ENCODE measurements at regions not wholly inside any gene's neighbourhood (a gene's known extent, or its start where the extent isn't known, plus 50 kb on each side); places are given as distances from the start of the nearest gene placed in this dataset.

- no peak for TF ChIP-seq POLR2A (IDR thresholded peaks at IDR 0.05)
- TF ChIP-seq CTCF (IDR thresholded peaks at IDR 0.05) = no peak
- no peak for TF ChIP-seq EP300 (IDR thresholded peaks at IDR 0.05)
These were observed 279.7 kb upstream of the SLC7A11 start for GRCh38 chr4:138521809-138522208.
